Inferior parietal cortex (tissue), 1 donor: ENCODE measurements at regions not wholly inside any gene's neighbourhood (a gene's known extent, or its start where the extent isn't known, plus 50 kb on each side); places are given as distances from the start of the nearest gene placed in this dataset.
"Not testable (repeated sequence)": the region's sequence is repeated elsewhere in the genome, so short reads cannot be mapped to it uniquely, and the experiment has no call there.

Source experiments
- DNase-seq: peaks from one replicate; pipeline ENCODE4 v3.0.0-alpha.2; 2016; ENCODE audit errors: extremely low spot score

- DNase-seq: no peak
Observed at GRCh38 chr3:34056951-34057390, 258.5 kb downstream of the PDCD6IP start.

- not testable (repeated sequence) for DNase-seq
Observed at GRCh38 chr3:34060995-34061394, 262.6 kb downstream of the PDCD6IP start.

- DNase-seq: no peak
Observed at GRCh38 chr3:34065901-34066300, 267.5 kb downstream of the PDCD6IP start.

- DNase-seq: no peak
Observed at GRCh38 chr3:34066328-34066727, 267.9 kb downstream of the PDCD6IP start.

GRCh38 chr3:34066999-34067398 is 268.6 kb downstream of the PDCD6IP start:
- DNase-seq: no peak

- no peak for DNase-seq
Observed at GRCh38 chr3:34067536-34068051, 269.2 kb downstream of the PDCD6IP start.

GRCh38 chr3:34068505-34068904 is 270.1 kb downstream of the PDCD6IP start:
- DNase-seq: no peak

- DNase-seq: no peak
Observed at GRCh38 chr3:34070831-34071585, 272.6 kb downstream of the PDCD6IP start.

GRCh38 chr3:34072297-34072696 is 273.9 kb downstream of the PDCD6IP start:
- no peak for DNase-seq

- DNase-seq: no peak
Observed at GRCh38 chr3:34073111-34073510, 274.7 kb downstream of the PDCD6IP start.

GRCh38 chr3:34073961-34074360 is 275.5 kb downstream of the PDCD6IP start:
- DNase-seq: no peak

GRCh38 chr3:34075975-34076374 is 277.5 kb downstream of the PDCD6IP start:
- DNase-seq: no peak

GRCh38 chr3:34077417-34078195 is 279.2 kb downstream of the PDCD6IP start:
- no peak for DNase-seq

GRCh38 chr3:34078418-34078817 is 280.0 kb downstream of the PDCD6IP start:
- no peak for DNase-seq

- DNase-seq: not testable (repeated sequence)
Observed at GRCh38 chr3:34079849-34080248, 281.4 kb downstream of the PDCD6IP start.

GRCh38 chr3:34090379-34090778 is 291.9 kb downstream of the PDCD6IP start:
- DNase-seq: not testable (repeated sequence)

GRCh38 chr3:34090876-34091275 is 292.4 kb downstream of the PDCD6IP start:
- DNase-seq: no peak

- DNase-seq: not testable (repeated sequence)
Observed at GRCh38 chr3:34094280-34094679, 295.9 kb downstream of the PDCD6IP start.

GRCh38 chr3:34102288-34102687 is 303.9 kb downstream of the PDCD6IP start:
- no peak for DNase-seq

- DNase-seq: no peak
Observed at GRCh38 chr3:34106379-34106778, 307.9 kb downstream of the PDCD6IP start.

GRCh38 chr3:34106879-34107278 is 308.4 kb downstream of the PDCD6IP start:
- no peak for DNase-seq

GRCh38 chr3:34107669-34108068 is 309.2 kb downstream of the PDCD6IP start:
- no peak for DNase-seq

GRCh38 chr3:34109021-34109420 is 310.6 kb downstream of the PDCD6IP start:
- DNase-seq: no peak
